Activated CD4-positive, alpha-beta T cell treated with anti-CD3 and anti-CD28 coated beads, Interleukin-10, Interleukin-2, amounts not matched to agents 100 ng/mL and 50 ng/mL, durations not matched to agents 16 hours and 8 hours (primary cell): ENCODE measurements at regions not wholly inside any gene's neighbourhood (a gene's known extent, or its start where the extent isn't known, plus 50 kb on each side); places are given as distances from the start of the nearest gene placed in this dataset.
A peak's percentile ranks its signal among the peaks of the same experiment; 100 is the strongest.

Experiments
- DNase-seq: peaks from one replicate; pipeline ENCODE4 v3.0.0-alpha.2; 2020

DNA sequence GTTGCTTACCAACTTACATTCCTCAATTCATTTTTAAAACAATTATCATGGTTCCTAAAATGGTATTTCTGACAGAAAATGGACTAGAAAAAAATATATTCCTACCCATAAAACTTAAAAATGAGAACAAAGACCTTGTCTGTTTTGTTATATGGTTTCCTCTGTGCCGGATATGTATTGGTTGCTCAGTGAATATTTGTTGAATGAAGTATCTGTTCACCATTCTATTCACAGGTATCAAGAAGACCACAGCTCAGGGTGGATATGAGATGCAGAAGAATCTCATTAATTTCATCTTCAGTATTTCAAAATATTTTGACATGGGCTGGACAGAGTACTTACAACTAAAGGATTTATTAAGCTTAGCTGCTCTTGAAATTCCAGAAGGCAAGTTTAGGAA lies 58.1 kb downstream of the TUSC7 start:
- no peak for DNase-seq

DNA sequence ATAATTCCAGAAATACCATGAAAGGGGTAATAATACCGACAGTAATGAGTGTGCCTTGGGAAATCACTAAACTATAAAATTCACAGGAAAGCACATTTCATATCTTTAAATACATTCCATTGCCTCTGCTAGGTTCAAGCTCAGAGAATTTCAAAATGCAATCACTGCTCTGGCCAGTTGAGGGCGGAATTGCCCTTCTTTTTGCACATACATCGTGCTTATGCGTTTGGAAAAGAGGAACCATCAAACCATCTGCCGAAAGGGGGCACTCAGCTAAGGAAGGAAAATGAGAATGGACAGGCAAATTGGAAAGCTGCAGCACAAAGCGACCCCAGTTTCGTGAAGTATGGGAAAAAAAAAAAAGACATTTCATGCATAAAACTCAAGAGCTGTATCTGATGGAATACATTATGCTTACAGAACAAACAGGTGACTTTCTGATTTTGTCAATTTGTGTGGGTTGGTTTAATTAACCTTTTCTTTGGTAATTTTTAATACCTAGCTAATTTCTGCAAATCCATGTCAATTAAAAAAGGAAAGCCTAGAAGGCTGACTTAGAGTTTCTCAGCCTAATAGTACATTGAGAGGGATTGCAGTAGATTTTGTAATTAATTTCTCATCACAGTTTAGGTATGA lies 61.4 kb downstream of the TUSC7 start:
- DNase-seq: peak; percentile 69

DNA sequence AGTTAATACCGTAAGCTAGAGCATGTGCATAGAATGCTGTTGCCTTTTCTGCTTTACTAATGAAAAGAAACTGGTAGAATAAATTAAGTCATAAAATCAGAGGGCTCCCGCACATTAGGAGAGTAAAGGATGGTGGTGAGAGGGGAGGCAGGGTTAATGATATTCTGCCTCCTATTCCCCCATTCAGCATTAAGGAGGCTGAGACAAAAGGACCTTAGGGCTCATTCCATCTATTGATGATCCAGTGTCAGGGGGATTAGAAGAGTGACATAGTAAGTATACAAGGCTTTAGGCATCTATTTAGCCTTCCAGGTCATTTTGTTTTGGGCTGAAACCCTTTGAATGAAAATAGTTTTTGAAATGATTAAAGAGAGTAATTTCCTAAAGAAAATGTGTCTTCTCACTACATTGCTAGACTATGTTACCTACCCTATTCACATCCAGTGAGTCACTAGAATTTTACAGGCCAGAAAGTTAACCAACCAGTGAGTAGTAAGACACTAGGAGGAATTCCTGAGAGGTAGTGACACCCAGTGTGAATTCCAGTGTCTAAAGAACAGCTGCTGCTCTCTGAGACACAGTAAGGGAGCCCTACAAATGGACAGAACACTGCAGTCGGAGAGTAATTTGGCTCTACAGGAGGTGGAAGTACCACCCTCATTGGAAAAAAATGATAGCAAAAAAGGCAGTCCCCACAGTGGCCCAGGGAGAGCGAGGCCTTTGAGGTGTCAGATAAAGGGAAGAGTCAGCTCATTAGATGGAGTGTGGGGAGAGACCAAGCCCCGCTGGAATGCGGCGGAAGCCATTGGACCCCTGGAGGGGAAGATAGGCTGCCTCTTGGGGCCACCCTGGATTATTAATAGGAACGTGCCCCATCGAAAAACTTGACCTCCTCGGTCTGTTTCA lies 67.6 kb downstream of the TUSC7 start:
- no peak for DNase-seq

DNA sequence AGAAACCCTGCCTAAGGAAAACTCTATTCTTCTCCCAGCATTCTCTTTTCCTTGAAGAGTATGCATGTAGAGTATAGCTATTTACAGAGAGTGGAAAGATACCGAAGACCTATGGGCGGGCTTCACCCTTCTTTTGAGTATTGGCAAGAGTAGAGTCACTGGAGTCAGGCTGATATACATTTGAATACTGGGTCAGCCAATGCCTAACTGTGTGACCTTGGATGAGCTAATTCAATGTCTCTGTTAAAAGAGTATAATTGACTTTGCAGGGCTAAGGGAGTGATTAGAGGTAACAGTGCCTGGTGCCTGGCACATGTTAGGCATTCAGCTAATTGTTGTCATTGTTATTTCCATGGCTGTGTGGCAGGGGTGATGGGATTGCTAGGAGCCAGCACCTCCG lies 75.6 kb downstream of the TUSC7 start:
- no peak for DNase-seq

DNA sequence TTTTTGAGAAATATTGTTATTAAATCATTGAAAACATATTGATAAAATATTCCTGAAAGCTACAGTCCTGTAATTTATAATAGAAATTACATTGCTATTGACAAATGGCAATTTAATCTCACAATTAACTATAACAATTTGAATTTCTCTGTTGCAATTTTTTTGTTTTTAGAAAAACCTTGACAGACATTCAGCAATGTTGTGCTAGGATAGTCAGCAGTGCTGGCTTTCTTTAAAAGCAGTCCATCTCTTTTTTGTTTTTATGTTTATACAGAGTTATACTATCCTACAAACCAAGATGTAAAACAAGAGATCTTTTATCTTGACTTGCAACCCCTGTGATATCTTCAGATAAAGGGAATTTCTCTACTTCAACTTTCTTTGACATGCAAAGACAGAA lies 93.1 kb downstream of the TUSC7 start:
- DNase-seq: no peak

DNA sequence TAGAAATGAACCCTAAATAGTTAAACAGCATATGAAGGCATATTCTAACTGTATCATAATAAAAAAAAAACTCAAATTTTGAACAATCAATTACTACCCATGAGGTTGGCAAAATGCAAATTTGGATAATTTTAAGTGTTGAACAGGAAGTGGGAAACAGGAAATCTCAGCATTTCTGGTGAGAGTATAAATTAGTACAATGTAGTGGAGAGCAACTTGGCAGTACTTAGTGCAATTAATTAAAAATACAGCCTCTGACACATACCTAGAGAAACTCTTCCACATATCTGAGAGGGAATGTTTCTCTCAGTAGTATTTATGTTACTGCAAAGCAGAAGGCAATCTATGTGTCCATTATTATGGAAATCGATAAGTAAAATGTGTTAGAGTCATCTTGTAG lies 96.8 kb downstream of the TUSC7 start:
- DNase-seq: no peak

DNA sequence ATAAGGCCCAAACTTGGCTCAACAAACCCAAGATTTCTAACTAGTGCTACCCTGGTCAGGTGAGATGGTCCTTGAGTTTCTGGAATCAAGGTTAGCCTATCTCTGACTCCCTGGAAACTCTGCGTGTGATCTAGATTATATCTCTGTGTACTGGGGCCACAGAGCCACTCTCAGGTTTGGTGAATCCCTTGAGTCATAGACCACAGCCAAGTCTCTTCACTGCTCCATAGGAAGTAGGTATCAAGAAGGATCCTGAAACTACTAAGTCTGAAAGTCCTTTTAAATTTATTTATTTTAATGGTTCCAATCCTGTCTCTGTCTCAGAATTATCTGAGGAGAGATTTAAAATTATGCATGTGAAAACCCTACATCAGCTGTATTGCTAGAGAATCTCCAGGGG lies 99.1 kb downstream of the TUSC7 start:
- no peak for DNase-seq

DNA sequence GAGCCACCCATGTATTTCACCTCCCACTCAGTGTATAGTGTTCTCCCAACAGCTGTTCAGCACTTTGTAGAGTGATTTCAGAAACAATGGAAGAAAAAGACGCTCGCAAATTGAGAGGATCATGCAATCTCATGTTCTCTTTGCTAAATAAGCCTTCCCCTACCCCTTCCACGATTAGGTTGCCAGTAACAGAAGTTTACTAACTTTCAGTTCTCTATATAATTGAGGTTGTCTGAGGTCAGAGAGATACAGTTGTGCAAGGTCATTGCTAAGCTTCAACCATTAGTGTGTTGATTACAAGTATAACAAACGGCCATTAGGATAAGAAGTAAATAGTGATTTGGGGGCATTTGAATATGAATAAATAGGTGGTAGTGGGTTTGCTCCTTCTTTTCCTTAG lies 99.6 kb downstream of the TUSC7 start:
- DNase-seq: no peak

DNA sequence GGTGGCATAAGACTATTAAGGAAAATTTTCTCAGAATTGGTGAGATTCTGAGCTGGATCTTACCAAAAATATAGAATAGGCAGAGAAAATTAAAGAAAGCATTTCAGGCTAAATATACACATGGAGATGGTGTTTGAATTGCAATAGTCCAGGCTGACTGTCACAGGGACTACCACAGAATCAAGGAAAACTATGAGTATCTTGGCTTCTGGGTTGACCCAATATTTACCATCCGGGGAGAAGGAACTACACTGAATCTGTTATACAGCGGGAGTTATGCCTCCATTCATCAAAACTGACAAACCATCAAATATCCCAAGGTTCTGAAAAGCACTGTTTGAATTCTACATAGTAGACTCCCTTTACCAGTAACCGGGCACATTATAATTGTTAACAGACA lies 102.2 kb downstream of the TUSC7 start:
- no peak for DNase-seq

DNA sequence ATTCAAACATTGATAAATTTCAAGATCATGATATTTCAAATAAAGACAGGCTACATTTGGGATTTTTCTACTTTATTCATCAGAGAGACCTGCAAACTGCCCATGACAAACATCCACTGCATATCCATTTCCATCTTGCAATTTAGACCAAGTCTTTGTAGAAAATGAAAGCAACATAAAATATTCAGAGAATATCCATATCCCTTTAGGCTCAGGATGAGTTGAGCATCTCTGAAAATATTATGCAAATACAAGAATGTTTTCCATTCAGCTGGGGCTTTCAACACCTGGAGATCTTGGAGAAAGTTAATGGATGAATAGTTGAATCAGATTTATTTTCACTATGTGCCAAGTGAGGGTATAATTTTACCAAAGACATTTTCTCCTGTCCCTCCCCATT lies 103.4 kb downstream of the TUSC7 start:
- no peak for DNase-seq

DNA sequence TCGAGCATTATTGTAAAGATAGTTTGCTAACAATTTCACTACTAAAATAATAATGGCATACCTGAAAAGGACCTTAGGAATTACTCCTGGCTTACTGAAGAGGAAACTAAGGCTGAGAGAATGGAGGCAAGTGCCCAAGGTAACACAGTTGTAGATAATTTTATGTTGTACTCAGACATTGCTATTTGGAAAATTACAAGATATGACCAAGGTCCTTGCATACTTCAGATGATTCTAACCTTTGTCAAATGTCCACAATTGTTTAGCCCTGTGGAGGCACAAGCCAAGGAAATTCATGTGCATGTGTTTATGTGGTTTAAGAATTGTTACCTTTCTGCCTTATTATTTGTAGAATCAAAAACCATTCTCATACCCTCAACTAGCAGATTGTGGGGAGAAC lies 105.7 kb downstream of the TUSC7 start:
- no peak for DNase-seq

DNA sequence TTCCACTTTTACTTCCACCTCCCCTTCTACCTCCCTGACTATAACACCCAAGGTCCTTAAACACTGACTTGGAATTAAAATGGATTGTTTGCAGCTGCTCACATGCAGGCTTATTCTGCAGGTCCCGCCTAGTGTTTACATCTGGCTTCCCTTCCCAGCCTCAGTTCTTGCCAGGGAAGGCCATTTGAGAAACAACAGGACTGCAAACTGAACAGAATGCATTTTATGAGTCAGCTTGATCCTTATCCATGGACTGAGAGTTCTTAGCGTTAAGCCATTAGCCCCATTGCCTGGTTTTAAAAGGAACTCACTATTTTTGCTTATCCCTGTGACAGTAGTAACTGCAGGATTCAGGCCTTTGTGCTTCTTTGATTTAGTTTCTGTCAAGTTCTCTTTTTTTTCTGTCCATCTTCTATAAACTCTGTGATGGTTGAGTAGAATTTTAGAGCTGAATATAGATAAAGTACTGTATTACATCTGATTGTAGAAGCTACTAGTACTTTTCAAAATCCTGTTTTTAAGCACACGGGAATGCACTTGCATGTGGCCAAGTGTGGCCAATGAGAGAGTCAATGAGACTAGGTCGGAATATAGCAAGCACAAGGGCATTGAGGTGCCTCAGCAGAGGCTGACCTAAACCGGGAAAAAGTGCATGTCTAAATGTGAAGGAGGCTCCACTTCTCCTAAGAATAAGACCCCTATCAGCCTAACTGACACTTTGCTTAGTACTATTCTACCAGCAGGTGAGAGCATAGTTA lies 106.4 kb downstream of the TUSC7 start:
- no peak for DNase-seq

DNA sequence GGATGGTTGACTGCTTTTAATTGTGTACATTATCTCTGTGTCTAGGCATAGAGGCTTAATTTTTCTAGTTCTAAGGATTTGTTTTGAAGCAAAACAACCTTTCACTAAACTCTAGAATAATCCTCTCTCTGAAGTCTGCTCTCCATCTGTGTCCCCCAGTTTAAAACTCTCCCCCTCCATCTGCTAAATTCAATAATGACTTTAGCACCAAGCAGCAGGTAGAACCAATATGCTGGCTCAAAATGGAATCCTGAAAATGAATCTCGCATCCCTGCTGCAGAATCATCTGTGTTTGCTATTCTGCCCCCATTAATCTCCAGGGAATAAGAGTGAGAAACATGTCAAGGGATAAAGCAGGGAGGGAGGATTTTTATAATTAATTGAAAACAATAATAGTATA lies 111.8 kb downstream of the TUSC7 start:
- DNase-seq: no peak

DNA sequence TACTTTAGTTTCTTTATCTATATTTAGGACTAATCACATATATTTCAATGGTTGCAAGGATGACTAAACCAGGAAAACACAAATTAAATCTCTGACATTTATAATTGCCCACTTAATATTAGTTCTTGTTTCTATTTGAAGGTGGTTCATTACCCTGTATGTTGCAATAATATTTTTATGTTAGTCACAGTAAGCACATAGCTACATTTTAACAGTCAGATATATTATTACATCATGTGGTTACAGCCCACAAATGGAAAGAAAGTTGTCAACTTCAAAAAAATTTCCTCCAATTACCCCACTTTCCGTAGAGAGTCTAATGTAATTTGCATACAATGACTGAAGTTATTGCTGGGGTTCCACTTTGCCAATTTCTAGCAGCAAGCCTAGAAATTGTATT lies 114.6 kb downstream of the TUSC7 start:
- no peak for DNase-seq

DNA sequence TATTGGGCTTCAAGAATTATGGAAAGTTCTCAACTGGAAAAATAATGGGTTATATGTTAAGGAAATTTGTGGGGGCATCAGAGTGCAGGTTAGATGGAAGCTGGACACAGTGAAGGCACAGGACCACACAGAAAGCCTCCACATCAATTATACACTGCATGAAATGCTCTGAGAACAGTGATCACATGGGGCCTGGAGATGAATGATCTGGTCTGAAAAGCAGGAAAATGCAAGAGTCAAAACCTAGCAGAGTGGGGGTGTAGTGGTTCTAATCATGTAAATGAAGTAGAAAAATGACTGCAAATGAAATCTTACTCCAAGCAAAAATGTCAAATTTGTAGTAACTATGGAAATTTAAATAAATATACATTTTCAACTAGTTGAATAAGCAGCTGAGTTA lies 123.6 kb downstream of the TUSC7 start:
- no peak for DNase-seq

DNA sequence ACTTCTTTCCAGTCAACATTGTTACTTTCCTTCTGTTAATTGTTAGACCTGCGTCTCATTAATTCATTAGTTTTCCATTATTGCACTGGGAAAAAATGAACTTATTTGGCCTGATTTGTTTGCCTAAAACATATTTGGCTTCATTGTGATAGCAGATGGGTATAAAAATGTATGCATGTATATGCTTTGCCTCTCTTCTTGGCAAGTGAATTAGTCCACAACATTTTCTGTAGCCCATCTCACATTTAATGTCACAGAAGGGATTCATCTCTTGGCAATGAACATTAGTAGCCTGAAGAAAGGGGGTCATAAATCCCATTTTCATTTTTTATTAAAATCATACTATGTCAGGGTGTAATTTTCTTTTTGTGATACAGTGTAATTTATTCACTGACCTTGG lies 125.2 kb downstream of the TUSC7 start:
- no peak for DNase-seq

DNA sequence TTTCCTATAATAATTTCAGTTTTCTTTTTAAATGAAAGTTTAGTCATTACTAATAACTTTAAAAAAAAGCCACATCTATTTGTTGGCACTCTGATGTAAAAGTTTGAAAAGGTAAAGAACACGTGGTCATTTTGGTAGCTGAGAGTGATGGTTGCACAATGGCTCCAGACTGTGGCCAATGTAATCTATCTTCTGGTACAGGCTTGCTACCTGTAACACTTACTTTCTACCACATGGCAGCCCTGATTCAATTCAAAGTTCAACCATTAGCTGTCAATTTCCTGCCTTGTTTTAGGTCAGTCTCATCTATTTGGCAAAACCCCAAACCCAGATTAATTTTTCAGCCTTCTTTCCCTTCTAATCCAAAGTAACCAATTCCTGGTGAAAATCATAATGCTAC lies 126.1 kb downstream of the TUSC7 start:
- no peak for DNase-seq

DNA sequence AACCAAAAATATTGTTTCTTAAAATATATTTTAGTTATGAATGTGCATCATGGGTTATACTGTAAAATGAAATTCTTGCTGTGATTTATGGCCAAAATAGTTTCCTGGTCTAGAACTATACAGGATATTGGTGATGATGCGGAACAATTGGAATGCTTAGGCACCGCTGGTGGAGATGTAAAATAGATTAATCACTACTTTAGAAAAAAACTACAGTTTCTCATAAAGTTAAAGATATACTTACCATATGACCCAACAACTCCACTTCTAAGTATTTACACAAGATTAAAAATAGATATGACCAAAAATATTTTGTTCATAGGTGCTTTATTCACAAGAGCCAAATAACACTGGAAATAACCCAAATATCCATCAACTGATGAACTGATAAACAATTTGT lies 126.7 kb downstream of the TUSC7 start:
- DNase-seq: no peak

DNA sequence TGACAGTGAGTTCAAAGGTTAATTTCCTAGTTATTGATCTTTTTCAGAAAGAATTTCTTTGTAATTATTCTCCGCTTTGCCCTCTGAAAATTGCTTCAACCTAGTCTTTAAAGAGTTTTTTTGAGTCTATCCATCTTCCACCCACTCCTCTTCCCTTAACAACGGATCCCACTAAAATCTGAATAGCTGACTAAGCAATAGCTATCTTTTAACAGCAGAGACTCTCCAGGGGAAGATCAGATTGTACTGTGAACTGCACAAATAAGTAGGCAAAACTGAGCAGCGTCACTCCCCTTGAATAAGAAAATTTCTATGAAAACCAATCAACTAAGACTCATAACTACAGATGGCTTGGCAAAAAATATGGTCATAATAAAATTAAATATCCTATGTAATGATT lies 127.9 kb downstream of the TUSC7 start:
- no peak for DNase-seq

DNA sequence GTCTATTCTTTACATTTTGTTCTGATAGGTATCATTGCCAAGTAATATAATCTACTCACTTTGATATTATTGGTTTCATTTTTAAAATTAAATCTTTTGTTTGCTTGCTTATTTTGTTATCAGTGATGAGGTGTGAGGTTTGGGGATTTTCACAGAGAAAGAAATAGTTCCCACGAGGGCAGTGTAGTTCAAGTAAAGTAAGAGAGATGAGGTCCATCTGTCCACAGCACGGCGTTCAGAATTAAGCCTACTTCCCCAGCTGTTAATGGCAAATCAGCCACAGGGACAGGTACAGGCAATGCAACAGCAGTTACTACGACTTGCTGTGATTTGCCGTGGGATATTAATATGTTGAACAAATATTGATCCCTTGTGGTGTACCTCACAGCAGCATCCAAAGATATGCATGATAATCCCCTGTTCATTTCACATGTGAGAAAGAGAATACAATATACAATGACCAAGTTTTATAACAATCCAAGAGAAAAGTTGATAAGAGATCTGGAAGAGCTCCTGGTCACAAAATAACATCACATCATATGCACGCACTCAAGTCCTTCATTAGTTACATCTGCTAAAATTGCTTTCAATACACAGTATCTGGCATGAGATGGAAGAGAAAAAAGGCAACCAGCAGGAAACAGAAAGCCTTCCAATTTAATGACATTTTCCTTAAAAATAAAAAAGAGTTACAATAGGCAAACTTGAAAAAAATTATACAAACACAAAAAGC lies 131.6 kb downstream of the TUSC7 start:
- DNase-seq: no peak

DNA sequence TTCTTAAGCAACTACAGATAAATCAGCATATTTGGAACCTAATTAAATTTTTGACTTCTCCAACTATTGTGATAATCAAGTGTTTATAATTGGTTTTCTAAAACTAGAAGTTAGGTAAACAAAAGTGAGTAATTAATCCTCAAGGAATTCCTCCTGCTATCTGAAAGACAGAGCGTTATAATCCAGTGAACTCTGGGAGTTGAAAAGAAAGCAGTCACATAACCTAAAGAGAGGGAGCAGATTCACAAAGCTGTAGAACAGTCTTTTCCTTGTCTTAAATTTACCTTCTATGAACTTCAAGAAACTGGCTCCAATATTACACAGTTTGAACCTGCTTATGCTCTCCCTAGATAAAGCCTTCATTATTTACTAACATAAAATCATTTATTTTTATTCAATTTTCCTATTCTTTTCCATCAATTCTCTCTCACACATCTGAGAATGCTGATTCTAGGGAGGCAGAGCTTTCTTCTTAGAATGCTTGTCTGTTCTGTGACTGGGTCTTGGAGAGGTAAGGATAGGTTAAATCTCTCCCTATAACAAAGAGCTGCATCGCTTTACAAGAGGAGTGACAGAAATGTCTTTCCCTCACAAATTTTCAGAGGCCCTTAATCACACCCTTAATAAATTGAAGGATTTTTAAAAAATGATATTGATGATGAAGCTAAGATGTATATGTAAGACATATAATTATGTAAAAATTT lies 132.8 kb downstream of the TUSC7 start:
- DNase-seq: no peak

DNA sequence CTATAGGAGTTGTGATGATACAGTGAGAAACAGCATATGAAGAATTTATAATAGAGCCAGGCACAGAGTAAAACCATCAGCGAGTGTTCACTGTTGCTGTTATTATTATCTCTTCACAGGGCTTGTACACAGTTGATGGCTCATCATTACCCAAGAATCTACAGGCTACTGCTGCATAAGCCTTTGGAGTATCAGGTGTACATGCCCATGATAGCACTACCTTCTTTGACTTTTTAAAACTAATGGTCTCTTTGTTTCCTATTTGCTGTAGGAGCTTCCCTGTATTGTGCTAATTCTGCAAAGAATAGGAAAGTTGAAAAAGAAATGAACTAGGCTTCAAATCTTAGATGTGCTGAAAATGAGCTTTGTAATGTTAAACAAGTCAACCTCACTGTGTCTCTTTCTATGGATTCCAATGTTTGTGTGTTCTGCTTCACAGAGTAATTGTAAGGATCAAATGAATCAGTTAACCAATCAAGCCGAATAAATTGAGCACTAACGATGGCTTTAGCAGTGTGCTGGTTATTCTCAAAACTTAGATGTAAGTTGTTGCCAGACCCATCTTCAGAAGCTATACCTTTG lies 138.8 kb downstream of the TUSC7 start:
- no peak for DNase-seq
